PFSK-1 (cell line): ENCODE measurements at regions not wholly inside any gene's neighbourhood (a gene's known extent, or its start where the extent isn't known, plus 50 kb on each side); places are given as distances from the start of the nearest gene placed in this dataset.

Experiments used
- FOXP2 ChIP-seq: optimal IDR thresholded peaks from 2 replicates; pipeline ENCODE3; 2011; ENCODE audit warnings: borderline replicate concordance, control low read depth, inconsistent platforms; ENCODE audit not compliant: insufficient read depth; ENCODE audit errors: extremely low read length, extremely low read depth
- POLR2AphosphoS5 ChIP-seq: IDR thresholded peaks from 2 replicates; pipeline ENCODE4 v1.6.1; 2012; ENCODE audit warnings: low read depth, mild to moderate bottlenecking, control low read depth, low read length, moderate library complexity
- SIN3A ChIP-seq: IDR thresholded peaks from 2 replicates; pipeline ENCODE4 v1.6.1; 2012; ENCODE audit warnings: mild to moderate bottlenecking, low read length, moderate library complexity, borderline replicate concordance; ENCODE audit not compliant: insufficient read depth
- TAF1 ChIP-seq: IDR thresholded peaks from 2 replicates; pipeline ENCODE4 v1.6.1; 2012; ENCODE audit warnings: low read length, control low read depth, borderline replicate concordance; ENCODE audit not compliant: insufficient read depth
- TF ChIP-seq, protein P1 (sequence below), 2 experiments: IDR thresholded peaks; 2 replicates each; pipeline versions ENCODE4 v1.6.1 to v1.8.0; 2011 to 2012; ENCODE audit warnings: low read depth in 2 of 2, low read length in 2 of 2, control low read depth in 1 of 2, inconsistent platforms in 1 of 2, mild to moderate bottlenecking in 1 of 2, moderate library complexity in 1 of 2; ENCODE audit not compliant: insufficient read depth in 1 of 2

GRCh38 chr4:181823645-181824044, 419.6 kb upstream of the TENM3 start:
- no peak for TF ChIP-seq POLR2AphosphoS5
- no peak for TF ChIP-seq SIN3A
- TF ChIP-seq, protein P1, sequence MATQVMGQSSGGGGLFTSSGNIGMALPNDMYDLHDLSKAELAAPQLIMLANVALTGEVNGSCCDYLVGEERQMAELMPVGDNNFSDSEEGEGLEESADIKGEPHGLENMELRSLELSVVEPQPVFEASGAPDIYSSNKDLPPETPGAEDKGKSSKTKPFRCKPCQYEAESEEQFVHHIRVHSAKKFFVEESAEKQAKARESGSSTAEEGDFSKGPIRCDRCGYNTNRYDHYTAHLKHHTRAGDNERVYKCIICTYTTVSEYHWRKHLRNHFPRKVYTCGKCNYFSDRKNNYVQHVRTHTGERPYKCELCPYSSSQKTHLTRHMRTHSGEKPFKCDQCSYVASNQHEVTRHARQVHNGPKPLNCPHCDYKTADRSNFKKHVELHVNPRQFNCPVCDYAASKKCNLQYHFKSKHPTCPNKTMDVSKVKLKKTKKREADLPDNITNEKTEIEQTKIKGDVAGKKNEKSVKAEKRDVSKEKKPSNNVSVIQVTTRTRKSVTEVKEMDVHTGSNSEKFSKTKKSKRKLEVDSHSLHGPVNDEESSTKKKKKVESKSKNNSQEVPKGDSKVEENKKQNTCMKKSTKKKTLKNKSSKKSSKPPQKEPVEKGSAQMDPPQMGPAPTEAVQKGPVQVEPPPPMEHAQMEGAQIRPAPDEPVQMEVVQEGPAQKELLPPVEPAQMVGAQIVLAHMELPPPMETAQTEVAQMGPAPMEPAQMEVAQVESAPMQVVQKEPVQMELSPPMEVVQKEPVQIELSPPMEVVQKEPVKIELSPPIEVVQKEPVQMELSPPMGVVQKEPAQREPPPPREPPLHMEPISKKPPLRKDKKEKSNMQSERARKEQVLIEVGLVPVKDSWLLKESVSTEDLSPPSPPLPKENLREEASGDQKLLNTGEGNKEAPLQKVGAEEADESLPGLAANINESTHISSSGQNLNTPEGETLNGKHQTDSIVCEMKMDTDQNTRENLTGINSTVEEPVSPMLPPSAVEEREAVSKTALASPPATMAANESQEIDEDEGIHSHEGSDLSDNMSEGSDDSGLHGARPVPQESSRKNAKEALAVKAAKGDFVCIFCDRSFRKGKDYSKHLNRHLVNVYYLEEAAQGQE (IDR thresholded peaks at IDR 0.05; ENCODE audit: insufficient read depth in 1 of 2, low read depth in 2 of 2, low read length in 2 of 2), result no peak
- TF ChIP-seq TAF1, result no peak
- TF ChIP-seq FOXP2, result no peak
